HUES48 (cell line): ENCODE measurements at regions not wholly inside any gene's neighbourhood (a gene's known extent, or its start where the extent isn't known, plus 50 kb on each side); places are given as distances from the start of the nearest gene placed in this dataset.

Source experiments
- H3K27ac ChIP-seq: one replicate; pipeline ENCODE4 v1.7.0; 2013; ENCODE audit warnings: low read depth, low read length, inconsistent platforms
- H3K27me3 ChIP-seq: 2 replicates; pipeline ENCODE4 v1.6.1; 2013; ENCODE audit warnings: mild to moderate bottlenecking, low read length; ENCODE audit not compliant: control insufficient read depth, insufficient read depth
- H3K36me3 ChIP-seq: 2 replicates; pipeline ENCODE4 v1.6.1; 2013; ENCODE audit warnings: low read length; ENCODE audit not compliant: control insufficient read depth, insufficient read depth
- H3K4me1 ChIP-seq: 2 replicates; pipeline ENCODE4 v1.6.1; 2013; ENCODE audit warnings: mild to moderate bottlenecking, low read length; ENCODE audit not compliant: control insufficient read depth, insufficient read depth
- H3K4me3 ChIP-seq: 2 replicates; pipeline ENCODE4 v1.5.1; 2013; ENCODE audit warnings: mild to moderate bottlenecking, low read depth, low read length
- H3K9ac ChIP-seq: 2 replicates; pipeline ENCODE4 v1.6.1; 2013; ENCODE audit warnings: mild to moderate bottlenecking, low read depth, low read length, moderate library complexity
- H3K9me3 ChIP-seq: 2 replicates; pipeline ENCODE4 v1.6.1; 2013; ENCODE audit warnings: low read length; ENCODE audit not compliant: control insufficient read depth, insufficient read depth

- no peaks in the 10 kb centered on the region for H3K9me3 ChIP-seq
- H3K4me1 ChIP-seq = no peaks in the 10 kb centered on the region
- no peaks in the 10 kb centered on the region for H3K27me3 ChIP-seq
- no peak overlapping the region for H3K9ac ChIP-seq
- no peaks in the 10 kb centered on the region for H3K36me3 ChIP-seq
- no peak overlapping the region for H3K27ac ChIP-seq
- H3K4me3 ChIP-seq = no peak overlapping the region
These were observed 315.9 kb downstream of the BCHE start for GRCh38 chr3:165521131-165521871.

DNA sequence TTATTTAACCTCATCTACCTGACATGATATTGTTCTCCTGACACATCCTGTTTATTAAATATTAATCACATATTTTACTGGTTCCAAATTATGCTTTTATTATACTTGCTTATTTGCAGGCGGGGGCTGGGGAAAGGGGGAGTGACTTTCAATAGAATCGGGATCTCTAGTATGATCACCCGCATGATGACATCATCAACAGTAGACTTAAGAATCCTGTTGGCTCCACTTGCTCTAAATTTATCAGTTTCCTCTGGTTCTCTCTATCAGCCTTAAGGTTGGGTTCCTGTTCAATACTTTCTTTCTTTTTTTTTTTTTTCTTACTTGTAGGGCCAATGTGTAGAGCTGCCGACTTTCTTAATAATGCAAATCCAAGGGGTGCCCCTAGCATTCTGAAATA lies 317.5 kb downstream of the BCHE start:
- no peak overlapping the region for H3K9ac ChIP-seq
- H3K27me3 ChIP-seq = no peaks in the 10 kb centered on the region
- no peak overlapping the region for H3K4me3 ChIP-seq
- no peaks in the 10 kb centered on the region for H3K36me3 ChIP-seq
- no peak overlapping the region for H3K27ac ChIP-seq
- H3K9me3 ChIP-seq = no peaks in the 10 kb centered on the region
- H3K4me1 ChIP-seq = no peaks in the 10 kb centered on the region

GRCh38 chr3:165518346-165518745 lies 318.9 kb downstream of the BCHE start:
- Histone ChIP-seq H3K36me3 (no peaks in the 10 kb centered on the region), H3K9me3 (no peaks in the 10 kb centered on the region), H3K27me3 (no peaks in the 10 kb centered on the region), H3K4me1 (no peaks in the 10 kb centered on the region), H3K4me3 (no peak overlapping the region), H3K27ac (no peak overlapping the region), H3K9ac (no peak overlapping the region)

DNA sequence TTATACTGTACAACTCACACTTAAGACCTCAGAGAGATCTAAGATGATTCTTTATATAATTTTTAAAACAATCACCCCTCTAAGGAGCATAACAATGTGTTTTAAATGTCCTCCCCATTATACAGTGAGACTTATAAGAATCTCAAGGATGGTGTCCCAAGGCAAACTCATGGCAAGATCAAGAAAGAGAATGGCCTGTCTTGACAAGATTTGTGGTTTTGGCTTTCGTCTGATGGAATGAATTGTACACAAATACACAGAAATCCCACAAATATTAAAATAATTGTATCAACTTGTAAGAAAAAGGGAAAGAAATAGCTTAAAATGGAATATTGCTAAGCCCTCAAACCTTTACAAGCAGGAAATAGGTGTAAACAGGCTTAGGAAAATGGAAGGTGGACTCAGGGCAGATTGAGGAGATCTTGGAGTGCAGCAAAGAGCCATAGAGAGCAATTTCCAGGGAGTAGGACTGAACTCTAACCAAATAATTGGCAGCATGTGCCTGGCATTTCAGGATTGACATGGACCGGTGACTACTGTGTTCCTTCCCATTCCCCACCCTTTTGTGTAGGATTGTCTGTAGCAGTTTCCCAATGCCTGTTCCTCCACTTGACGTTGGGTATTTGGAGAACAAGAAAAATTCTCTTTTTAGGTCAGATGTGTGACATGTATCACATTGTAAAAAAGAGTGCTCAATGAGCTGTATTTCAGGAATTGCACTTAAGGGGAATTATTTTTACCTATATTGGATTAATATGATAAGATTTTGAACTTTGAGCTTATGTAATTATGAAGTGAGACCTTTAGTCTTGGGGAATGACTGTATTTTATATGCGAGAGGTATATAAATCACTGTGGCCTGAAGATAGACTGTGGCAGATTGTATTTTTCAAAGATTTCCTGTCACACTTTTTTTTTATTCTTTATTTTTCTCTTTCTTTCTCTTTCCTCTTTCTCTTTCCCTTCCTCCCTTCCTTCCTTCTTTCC lies 317.8 kb upstream of the SLITRK3 start:
- H3K27ac ChIP-seq = no peak overlapping the region
- H3K4me1 ChIP-seq = no peaks in the 10 kb centered on the region
- no peaks in the 10 kb centered on the region for H3K9me3 ChIP-seq
- no peaks in the 10 kb centered on the region for H3K36me3 ChIP-seq
- no peak overlapping the region for H3K4me3 ChIP-seq
- no peaks in the 10 kb centered on the region for H3K27me3 ChIP-seq
- H3K9ac ChIP-seq = no peak overlapping the region

- no peak overlapping the region for H3K9ac ChIP-seq
- no peaks in the 10 kb centered on the region for H3K27me3 ChIP-seq
- peaks cover 17% of the 10 kb centered on the region for H3K9me3 ChIP-seq
- no peaks in the 10 kb centered on the region for H3K4me1 ChIP-seq
- H3K27ac ChIP-seq = no peak overlapping the region
- no peaks in the 10 kb centered on the region for H3K36me3 ChIP-seq
- H3K4me3 ChIP-seq = no peak overlapping the region
These were observed 311.4 kb upstream of the SLITRK3 start for GRCh38 chr3:165507576-165507975.

- peaks cover 17% of the 10 kb centered on the region for H3K9me3 ChIP-seq
- H3K27me3 ChIP-seq = no peaks in the 10 kb centered on the region
- no peaks in the 10 kb centered on the region for H3K4me1 ChIP-seq
- no peak overlapping the region for H3K9ac ChIP-seq
- no peaks in the 10 kb centered on the region for H3K36me3 ChIP-seq
- H3K27ac ChIP-seq = no peak overlapping the region
- H3K4me3 ChIP-seq = no peak overlapping the region
These were observed 310.9 kb upstream of the SLITRK3 start for GRCh38 chr3:165507060-165507459.

DNA sequence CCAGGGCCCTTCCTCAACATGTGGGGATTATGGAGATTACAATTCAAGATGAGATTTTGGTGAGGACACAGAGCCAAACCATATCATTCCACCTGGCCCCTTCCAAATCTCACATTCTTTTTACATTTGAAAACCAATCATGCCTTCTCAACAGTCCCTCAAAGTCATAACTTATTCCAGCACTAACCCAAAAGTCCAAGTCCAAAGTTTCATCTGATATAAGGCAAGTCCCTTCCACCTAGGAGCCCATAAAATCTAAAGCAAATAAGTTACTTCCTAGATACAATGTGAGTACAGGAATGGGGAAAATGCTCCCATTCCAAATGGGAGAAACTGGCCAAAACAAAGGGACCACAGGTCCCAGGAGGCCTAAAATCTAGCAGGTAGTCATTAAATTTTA lies 309.5 kb upstream of the SLITRK3 start:
- H3K9ac ChIP-seq = no peak overlapping the region
- peaks cover 17% of the 10 kb centered on the region for H3K9me3 ChIP-seq
- no peaks in the 10 kb centered on the region for H3K36me3 ChIP-seq
- H3K27ac ChIP-seq = no peak overlapping the region
- no peak overlapping the region for H3K4me3 ChIP-seq
- no peaks in the 10 kb centered on the region for H3K4me1 ChIP-seq
- H3K27me3 ChIP-seq = no peaks in the 10 kb centered on the region

- H3K27me3 ChIP-seq = no peaks in the 10 kb centered on the region
- H3K9me3 ChIP-seq = peaks cover 17% of the 10 kb centered on the region
- no peak overlapping the region for H3K4me3 ChIP-seq
- no peaks in the 10 kb centered on the region for H3K36me3 ChIP-seq
- no peaks in the 10 kb centered on the region for H3K4me1 ChIP-seq
- no peak overlapping the region for H3K27ac ChIP-seq
- no peak overlapping the region for H3K9ac ChIP-seq
These were observed 308.4 kb upstream of the SLITRK3 start for GRCh38 chr3:165504554-165504953.

GRCh38 chr3:165503825-165504224 lies 307.6 kb upstream of the SLITRK3 start:
- H3K27me3 ChIP-seq = no peaks in the 10 kb centered on the region
- H3K9ac ChIP-seq = no peak overlapping the region
- no peak overlapping the region for H3K27ac ChIP-seq
- no peak overlapping the region for H3K4me3 ChIP-seq
- peaks cover 17% of the 10 kb centered on the region for H3K9me3 ChIP-seq
- H3K4me1 ChIP-seq = no peaks in the 10 kb centered on the region
- H3K36me3 ChIP-seq = no peaks in the 10 kb centered on the region

GRCh38 chr3:165503346-165503745 lies 307.2 kb upstream of the SLITRK3 start:
- Histone ChIP-seq H3K27me3 (no peaks in the 10 kb centered on the region), H3K9ac (no peak overlapping the region), H3K9me3 (peaks cover 17% of the 10 kb centered on the region), H3K4me1 (no peaks in the 10 kb centered on the region), H3K36me3 (no peaks in the 10 kb centered on the region), H3K27ac (no peak overlapping the region), H3K4me3 (no peak overlapping the region)

DNA sequence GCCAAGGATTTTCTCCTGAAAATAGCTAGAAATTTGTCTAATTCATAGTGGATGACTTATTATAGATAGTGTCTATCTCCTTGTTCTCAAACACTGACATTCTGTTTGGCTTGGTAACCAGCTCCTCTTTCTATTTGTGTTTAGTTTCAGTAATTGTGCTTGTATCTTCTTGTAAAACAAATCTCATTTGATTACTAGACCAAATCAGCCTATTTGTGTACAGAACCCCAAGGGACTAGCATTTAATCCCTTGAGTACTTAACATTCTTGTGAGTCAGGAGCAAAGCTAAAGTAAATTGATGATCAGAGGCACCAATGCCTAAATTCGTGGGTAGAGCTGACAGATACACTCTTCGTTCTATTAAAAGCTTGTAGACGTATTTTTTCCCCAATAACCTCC lies 306.5 kb upstream of the SLITRK3 start:
- Histone ChIP-seq H3K36me3 (no peaks in the 10 kb centered on the region), H3K9ac (no peak overlapping the region), H3K27me3 (no peaks in the 10 kb centered on the region), H3K9me3 (peaks cover 17% of the 10 kb centered on the region), H3K4me3 (no peak overlapping the region), H3K27ac (no peak overlapping the region), H3K4me1 (no peaks in the 10 kb centered on the region)
